ENCODE measurements at regions not wholly inside any gene's neighbourhood (a gene's known extent, or its start where the extent isn't known, plus 50 kb on each side); places are given as distances from the start of the nearest gene placed in this dataset.

- no peak overlapping the region for H3K4me3 ChIP-seq (ENCODE audit: low read depth, low read length)
- no peak for TF ChIP-seq CTCF (IDR thresholded peaks at IDR 0.05; ENCODE audit: borderline replicate concordance, insufficient read depth, low read depth, low read length)
These were observed 101.9 kb upstream of the LRIG1 start for GRCh38 chr3:66602691-66603090.

GRCh38 chr3:66603151-66603611, 102.4 kb upstream of the LRIG1 start:
- no peak for TF ChIP-seq CTCF (IDR thresholded peaks at IDR 0.05; ENCODE audit: borderline replicate concordance, insufficient read depth, low read depth, low read length)
- H3K4me3 ChIP-seq (ENCODE audit: low read depth, low read length) = no peak overlapping the region

GRCh38 chr3:66604481-66604880, 103.7 kb upstream of the LRIG1 start:
- TF ChIP-seq CTCF (IDR thresholded peaks at IDR 0.05; ENCODE audit: borderline replicate concordance, insufficient read depth, low read depth, low read length) = no peak
- no peak overlapping the region for H3K4me3 ChIP-seq (ENCODE audit: low read depth, low read length)

- no peak for TF ChIP-seq CTCF (IDR thresholded peaks at IDR 0.05; ENCODE audit: borderline replicate concordance, insufficient read depth, low read depth, low read length)
These were observed 105.3 kb upstream of the LRIG1 start for GRCh38 chr3:66606126-66606525.

GRCh38 chr3:66606868-66607267, 106.0 kb upstream of the LRIG1 start:
- no peak overlapping the region for H3K4me3 ChIP-seq (ENCODE audit: low read depth, low read length)
- no peak for TF ChIP-seq CTCF (IDR thresholded peaks at IDR 0.05; ENCODE audit: borderline replicate concordance, insufficient read depth, low read depth, low read length)

More at GRCh38 chr3:66606126-66606525, 105.3 kb upstream of the LRIG1 start:
- no peak overlapping the region for H3K4me3 ChIP-seq (ENCODE audit: low read depth, low read length)

GRCh38 chr3:66609660-66610561, 109.1 kb upstream of the LRIG1 start:
- TF ChIP-seq CTCF (IDR thresholded peaks at IDR 0.05; ENCODE audit: borderline replicate concordance, insufficient read depth, low read depth, low read length) = no peak
- no peak overlapping the region for H3K4me3 ChIP-seq (ENCODE audit: low read depth, low read length)

GRCh38 chr3:66610562-66610909, 109.7 kb upstream of the LRIG1 start:
- no peak overlapping the region for H3K4me3 ChIP-seq (ENCODE audit: low read depth, low read length)
- TF ChIP-seq CTCF (IDR thresholded peaks at IDR 0.05; ENCODE audit: borderline replicate concordance, insufficient read depth, low read depth, low read length) = no peak

All from GM12875 (cell line).